Liver (tissue), 3 donors: ENCODE measurements at regions not wholly inside any gene's neighbourhood (a gene's known extent, or its start where the extent isn't known, plus 50 kb on each side); places are given as distances from the start of the nearest gene placed in this dataset.

Experiments
- ATF3 ChIP-seq: IDR thresholded peaks from 2 replicates; pipeline ENCODE4 v1.6.1; 2016; ENCODE audit warnings: antibody characterized with exemption
- JUND ChIP-seq, 2 donors: IDR thresholded peaks; 2 replicates each; pipeline ENCODE4 v1.6.1; 2016; ENCODE audit warnings: antibody characterized with exemption in 2 of 2
- RAD21 ChIP-seq, 2 donors: IDR thresholded peaks; 2 replicates each; pipeline ENCODE4 v1.6.1; 2016; ENCODE audit warnings: antibody characterized with exemption in 2 of 2, mild to moderate bottlenecking in 2 of 2
- TAF1 ChIP-seq: conservative IDR thresholded peaks from 2 replicates; pipeline ENCODE4 v1.6.1; 2016; ENCODE audit warnings: antibody characterized with exemption, mild to moderate bottlenecking
- YY1 ChIP-seq: IDR thresholded peaks from 2 replicates; pipeline ENCODE4 v1.6.1; 2016; ENCODE audit warnings: antibody characterized with exemption, mild to moderate bottlenecking
- ZBTB33 ChIP-seq: IDR thresholded peaks from 2 replicates; pipeline ENCODE4 v1.6.1; 2016; ENCODE audit warnings: antibody characterized with exemption
- TF ChIP-seq, protein P1 (sequence below): fragments of 150-350 bp; IDR thresholded peaks from 2 replicates; pipeline ENCODE4 v1.5.1; 2017; ENCODE audit warnings: improper control_type of control experiment, low read depth, low read length; ENCODE audit not compliant: missing input control
- donor health status: healthy.
- donor health status: healthy.

DNA sequence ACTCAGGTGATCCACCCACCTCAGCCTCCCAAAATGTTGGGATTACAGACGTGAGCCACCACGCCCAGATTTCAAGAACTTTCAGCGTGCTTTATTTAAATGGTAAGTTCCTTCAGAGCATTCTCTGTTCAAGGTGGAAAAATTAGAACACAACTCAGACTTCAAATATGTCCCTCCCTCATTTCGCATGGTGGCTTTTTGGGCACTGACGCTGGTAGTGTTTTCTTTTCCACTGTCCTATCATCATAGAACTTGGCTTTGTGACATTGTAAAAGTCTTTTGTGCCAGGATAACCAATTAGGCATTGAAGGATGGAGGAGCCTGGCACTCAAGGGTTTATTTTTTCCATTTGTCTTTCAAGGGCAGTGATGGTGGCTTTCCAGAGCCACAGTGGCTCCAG is 190.8 kb downstream of the NUAK1 start:
- TF ChIP-seq YY1 (no peak), RAD21 (IDR thresholded peaks at IDR 0.05) (no peak), ATF3 (no peak), TAF1 (no peak), ZBTB33 (no peak), JUND (IDR thresholded peaks at IDR 0.05) (no peak)
- TF ChIP-seq, protein P1, sequence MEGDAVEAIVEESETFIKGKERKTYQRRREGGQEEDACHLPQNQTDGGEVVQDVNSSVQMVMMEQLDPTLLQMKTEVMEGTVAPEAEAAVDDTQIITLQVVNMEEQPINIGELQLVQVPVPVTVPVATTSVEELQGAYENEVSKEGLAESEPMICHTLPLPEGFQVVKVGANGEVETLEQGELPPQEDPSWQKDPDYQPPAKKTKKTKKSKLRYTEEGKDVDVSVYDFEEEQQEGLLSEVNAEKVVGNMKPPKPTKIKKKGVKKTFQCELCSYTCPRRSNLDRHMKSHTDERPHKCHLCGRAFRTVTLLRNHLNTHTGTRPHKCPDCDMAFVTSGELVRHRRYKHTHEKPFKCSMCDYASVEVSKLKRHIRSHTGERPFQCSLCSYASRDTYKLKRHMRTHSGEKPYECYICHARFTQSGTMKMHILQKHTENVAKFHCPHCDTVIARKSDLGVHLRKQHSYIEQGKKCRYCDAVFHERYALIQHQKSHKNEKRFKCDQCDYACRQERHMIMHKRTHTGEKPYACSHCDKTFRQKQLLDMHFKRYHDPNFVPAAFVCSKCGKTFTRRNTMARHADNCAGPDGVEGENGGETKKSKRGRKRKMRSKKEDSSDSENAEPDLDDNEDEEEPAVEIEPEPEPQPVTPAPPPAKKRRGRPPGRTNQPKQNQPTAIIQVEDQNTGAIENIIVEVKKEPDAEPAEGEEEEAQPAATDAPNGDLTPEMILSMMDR = no peak
